ENCODE measurements at regions not wholly inside any gene's neighbourhood (a gene's known extent, or its start where the extent isn't known, plus 50 kb on each side); places are given as distances from the start of the nearest gene placed in this dataset.

DNA sequence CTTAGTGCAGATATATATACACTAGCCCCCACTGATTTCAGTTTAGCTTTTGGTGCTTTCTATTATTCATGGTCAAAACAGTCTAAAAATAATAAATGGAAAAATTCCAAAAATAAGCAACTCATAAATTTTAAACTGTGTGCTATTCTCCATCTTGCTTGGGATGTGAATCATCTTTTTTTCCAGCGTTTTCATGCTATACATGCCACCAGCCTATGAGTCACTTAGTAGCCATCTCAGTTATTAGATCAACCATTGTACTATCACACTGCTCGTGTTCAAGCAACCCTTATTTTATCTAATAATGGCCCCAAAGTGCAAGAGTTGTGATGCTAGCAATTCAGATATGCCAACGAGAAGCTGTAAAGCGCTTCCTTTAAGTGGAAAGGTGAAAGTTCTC is 73.9 kb upstream of the KRR1 start:
- no peak overlapping the region for H3K27ac ChIP-seq
- DNase-seq (ENCODE audit: low read depth in 1 of 2, low spot score in 1 of 2), result peak in 1 of 2 donors; percentile 70
- H3K9me3 ChIP-seq (ENCODE audit: low read depth), result no peaks in the 10 kb centered on the region
- no peak overlapping the region for H3K4me3 ChIP-seq
- TF ChIP-seq CTCF (IDR thresholded peaks at IDR 0.05; ENCODE audit: low read depth, low read length), result no peak
- H3K27me3 ChIP-seq, result no peaks in the 10 kb centered on the region
- H3K36me3 ChIP-seq, result no peaks in the 10 kb centered on the region
- H3K4me1 ChIP-seq (ENCODE audit: low read depth), result no peaks in the 10 kb centered on the region

GRCh38 chr12:75583355-75583754 is 71.9 kb upstream of the KRR1 start:
- H3K27me3 ChIP-seq, result no peaks in the 10 kb centered on the region
- H3K36me3 ChIP-seq, result no peaks in the 10 kb centered on the region
- TF ChIP-seq CTCF (IDR thresholded peaks at IDR 0.05; ENCODE audit: low read depth, low read length), result no peak
- H3K9me3 ChIP-seq (ENCODE audit: low read depth), result no peaks in the 10 kb centered on the region
- H3K4me3 ChIP-seq, result no peak overlapping the region
- no peak for DNase-seq (ENCODE audit: low read depth in 1 of 2, low spot score in 1 of 2)
- H3K27ac ChIP-seq, result no peak overlapping the region
- no peaks in the 10 kb centered on the region for H3K4me1 ChIP-seq (ENCODE audit: low read depth)

GRCh38 chr12:75581515-75581914 is 70.1 kb upstream of the KRR1 start:
- no peak for DNase-seq (ENCODE audit: low read depth in 1 of 2, low spot score in 1 of 2)
- Histone ChIP-seq H3K36me3 (no peaks in the 10 kb centered on the region), H3K4me1 (ENCODE audit: low read depth) (no peaks in the 10 kb centered on the region), H3K9me3 (ENCODE audit: low read depth) (no peaks in the 10 kb centered on the region), H3K27ac (no peak overlapping the region), H3K27me3 (no peaks in the 10 kb centered on the region), H3K4me3 (no peak overlapping the region)
- TF ChIP-seq CTCF (IDR thresholded peaks at IDR 0.05; ENCODE audit: low read depth, low read length), result no peak

DNA sequence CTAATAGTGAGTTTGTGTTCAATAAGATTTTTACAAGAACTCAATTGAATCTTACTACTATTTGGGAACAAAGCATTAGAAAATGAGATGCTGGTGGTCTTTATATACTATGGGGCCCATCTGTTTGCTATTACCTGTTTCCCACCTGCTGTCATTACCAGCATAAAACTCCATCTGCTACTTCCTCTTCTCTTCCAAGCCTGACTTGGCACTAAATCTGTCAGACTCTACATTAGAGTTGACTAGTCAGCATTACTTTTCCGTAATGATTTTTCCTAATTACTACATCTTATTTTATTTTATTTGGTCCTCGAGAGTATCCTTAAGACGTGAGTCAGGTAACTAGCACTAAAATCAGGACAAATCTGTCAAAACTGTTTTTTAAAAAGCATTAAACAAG is 68.1 kb upstream of the KRR1 start:
- Histone ChIP-seq H3K9me3 (ENCODE audit: low read depth) (no peaks in the 10 kb centered on the region), H3K27me3 (no peaks in the 10 kb centered on the region), H3K4me3 (no peak overlapping the region), H3K4me1 (ENCODE audit: low read depth) (no peaks in the 10 kb centered on the region), H3K36me3 (no peaks in the 10 kb centered on the region), H3K27ac (no peak overlapping the region)
- DNase-seq (ENCODE audit: low read depth in 1 of 2, low spot score in 1 of 2), result no peak
- TF ChIP-seq CTCF (IDR thresholded peaks at IDR 0.05; ENCODE audit: low read depth, low read length), result no peak

DNA sequence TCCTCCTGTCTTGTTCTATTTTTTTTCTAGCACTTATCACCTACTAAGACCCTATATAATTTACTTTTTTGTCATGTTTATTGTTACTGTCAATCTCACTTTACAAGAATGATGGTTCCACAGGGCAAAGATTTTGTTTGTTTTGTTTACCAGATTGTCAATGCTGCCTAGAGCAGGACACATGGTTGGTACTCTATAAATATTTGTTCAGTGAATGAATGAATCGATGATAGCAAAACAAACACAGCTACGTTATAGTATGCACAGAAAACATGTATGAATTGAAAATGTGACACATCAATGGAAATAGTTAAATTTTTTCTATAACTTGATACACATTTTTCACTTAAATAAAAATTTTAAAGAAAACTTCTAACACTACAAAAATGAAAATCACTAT is 67.1 kb upstream of the KRR1 start:
- Histone ChIP-seq H3K27me3 (no peaks in the 10 kb centered on the region), H3K36me3 (no peaks in the 10 kb centered on the region), H3K27ac (no peak overlapping the region), H3K4me1 (ENCODE audit: low read depth) (no peaks in the 10 kb centered on the region), H3K4me3 (no peak overlapping the region), H3K9me3 (ENCODE audit: low read depth) (no peaks in the 10 kb centered on the region)
- no peak for DNase-seq (ENCODE audit: low read depth in 1 of 2, low spot score in 1 of 2)
- TF ChIP-seq CTCF (IDR thresholded peaks at IDR 0.05; ENCODE audit: low read depth, low read length), result no peak

- Histone ChIP-seq H3K4me3 (no peak overlapping the region), H3K4me1 (ENCODE audit: low read depth) (no peaks in the 10 kb centered on the region), H3K27ac (no peak overlapping the region), H3K36me3 (no peaks in the 10 kb centered on the region), H3K27me3 (no peaks in the 10 kb centered on the region), H3K9me3 (ENCODE audit: low read depth) (no peaks in the 10 kb centered on the region)
- no peak for DNase-seq (ENCODE audit: low read depth in 1 of 2, low spot score in 1 of 2)
- no peak for TF ChIP-seq CTCF (IDR thresholded peaks at IDR 0.05; ENCODE audit: low read depth, low read length)
Measured at GRCh38 chr12:75577812-75578211, 66.4 kb upstream of the KRR1 start.
